Activated CD4-positive, alpha-beta T cell treated with anti-CD3 and anti-CD28 coated beads for 48 hours (primary cell): ENCODE measurements at regions not wholly inside any gene's neighbourhood (a gene's known extent, or its start where the extent isn't known, plus 50 kb on each side); places are given as distances from the start of the nearest gene placed in this dataset.

Source experiments
- DNase-seq: peaks from one replicate; pipeline ENCODE4 v3.0.0-alpha.2; 2020

DNA sequence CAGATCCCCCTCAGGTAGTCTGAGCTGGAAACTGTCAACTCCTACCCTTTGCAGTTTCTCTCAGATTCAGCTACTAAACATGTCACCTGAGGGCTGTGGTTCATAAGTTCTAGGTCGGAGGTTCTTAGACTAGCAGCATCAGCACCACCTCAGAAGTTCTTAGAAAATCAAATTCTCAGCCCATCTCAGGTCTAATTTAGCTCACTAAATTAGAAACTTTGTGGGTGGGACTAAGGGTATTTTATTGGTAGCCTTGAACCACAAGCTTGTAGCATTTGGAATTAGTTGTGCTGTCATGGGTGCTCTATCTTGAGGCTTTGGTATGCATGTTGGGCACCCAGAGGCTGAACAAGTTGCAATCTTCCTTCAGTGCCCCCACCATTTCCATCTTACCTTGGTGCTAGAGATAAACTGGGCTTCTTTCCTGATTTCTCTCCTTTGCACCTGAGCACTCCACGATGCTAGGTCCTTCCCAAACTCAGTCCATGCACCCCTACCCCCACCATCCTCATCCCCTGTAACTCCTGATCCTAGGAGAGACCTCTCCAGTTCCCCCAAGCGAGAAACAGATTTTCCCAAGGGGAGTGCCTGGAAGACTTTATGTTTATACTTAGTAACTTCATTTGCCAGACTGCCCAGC, 54.2 kb downstream of the S1PR1 start:
- DNase-seq: peak; percentile 36

DNA sequence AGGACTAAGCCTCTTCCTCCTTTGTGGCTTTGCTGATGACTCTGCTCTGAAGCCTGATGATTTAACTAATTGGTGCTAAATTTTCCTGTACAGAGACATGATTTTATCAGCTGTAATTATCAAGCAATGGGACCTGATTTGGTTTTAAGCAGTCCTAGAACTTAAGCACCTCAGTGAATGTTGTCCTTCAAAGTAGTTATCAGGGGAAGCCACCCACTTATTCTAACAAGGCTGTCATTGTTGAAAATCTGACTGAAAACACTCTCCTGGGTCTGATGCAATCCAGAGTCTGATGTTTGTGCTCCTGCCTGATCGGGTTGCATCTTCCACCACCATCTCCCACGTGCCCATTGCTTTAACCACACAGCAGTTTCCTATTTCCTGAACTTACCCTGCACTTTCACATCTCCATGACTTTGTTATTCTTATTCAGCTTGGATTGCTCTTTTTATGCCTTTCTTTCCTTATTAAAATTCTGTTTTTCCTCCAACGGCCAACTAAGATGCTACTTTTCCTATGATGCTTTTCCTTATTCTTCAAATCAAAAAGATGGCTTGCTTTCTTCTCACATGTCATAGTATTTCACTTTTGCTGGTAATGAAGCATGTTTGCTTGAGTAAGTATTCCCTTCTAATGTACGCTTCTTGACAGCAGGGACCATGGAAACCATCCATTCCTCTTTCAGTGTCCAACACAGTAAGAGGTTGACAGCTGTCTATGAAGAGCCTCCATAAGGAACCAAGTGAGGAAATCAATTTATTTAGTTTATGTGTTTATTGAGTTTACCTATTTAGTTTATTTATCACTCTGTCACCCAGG, 55.0 kb downstream of the S1PR1 start:
- DNase-seq: peak; percentile 72

DNA sequence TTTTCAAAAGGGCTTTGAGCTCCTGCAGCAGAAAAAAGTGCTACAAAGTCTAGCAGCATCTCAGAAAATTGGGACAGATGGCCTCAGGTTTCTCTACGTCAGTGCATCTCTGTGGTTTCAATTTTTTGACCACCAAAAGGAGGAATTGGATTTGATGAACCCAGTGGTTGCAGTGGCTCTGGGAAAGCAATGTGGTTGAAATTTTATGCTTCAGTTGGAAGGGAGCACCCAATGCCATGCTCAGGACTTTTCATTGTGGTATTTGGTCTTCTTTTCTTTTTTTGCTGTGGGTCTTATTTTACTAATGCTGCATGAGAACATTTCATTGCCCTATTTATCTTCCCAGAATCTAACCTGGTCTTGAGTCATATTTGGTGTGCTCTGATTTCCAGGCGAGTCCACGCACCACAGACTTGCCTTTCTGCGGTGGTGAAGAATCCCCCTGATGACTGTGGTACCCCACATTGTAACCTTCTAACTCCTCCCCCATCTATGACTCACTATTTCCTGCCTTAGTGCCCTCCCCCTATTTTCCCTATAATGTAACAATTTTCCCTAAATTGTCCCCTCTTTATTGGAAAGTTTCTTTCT, 56.7 kb downstream of the S1PR1 start:
- peak; percentile 74 for DNase-seq

DNA sequence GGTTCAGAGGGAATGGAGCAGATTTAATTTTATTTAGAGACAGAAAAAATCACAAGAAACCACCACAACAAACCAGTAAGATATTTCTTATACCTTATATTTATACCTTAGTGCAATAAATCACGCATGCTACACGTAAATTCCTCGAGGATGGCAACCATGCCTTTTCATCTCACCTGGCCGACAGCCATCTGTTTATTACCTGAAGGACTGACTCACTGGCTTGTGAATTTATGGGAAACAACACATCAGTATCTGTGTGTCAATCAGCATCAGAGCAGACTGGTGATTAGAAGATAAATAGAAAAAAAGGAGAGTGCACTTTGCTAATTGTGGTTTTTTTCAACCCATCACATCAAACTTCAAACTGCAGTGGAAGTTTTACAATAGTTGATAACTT, 58.4 kb downstream of the S1PR1 start:
- DNase-seq: no peak

DNA sequence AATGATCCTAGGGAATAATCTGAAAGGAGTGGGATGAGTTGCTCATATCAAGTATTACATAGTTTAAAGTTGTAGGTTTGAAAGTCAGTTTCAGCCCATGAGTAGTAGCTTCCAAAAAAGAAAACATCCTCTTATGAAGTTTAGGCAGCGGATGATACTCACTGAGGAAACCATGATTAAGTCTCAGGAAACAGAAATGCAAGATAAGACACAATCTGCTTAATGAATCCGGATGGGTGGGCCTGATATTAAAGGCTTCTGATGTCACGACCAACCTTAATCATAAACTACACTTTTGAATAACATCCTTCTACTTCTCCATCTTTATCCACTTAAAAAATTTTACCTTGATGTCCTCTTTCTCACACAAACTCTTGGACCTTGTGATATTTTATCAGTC, 61.8 kb downstream of the S1PR1 start:
- no peak for DNase-seq

DNA sequence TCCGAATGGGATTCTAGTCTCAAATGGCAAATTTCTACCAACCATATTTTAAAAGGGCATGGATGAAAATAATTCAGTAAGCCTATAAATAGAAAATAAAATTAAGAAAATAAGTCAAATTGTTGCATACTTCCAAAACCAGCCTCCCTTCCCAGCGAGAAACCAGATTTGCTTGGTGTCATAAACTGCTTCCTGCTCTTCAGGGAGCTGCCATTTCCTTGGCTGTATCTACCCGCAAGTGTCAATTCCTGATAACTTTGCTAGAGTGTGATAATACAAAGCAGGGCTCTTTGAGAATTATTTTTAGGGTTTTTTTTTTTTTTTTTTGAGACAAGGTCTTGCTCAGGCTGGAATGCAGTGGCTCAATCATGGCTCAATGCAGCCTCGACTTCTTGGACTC, 62.3 kb downstream of the S1PR1 start:
- DNase-seq: no peak

DNA sequence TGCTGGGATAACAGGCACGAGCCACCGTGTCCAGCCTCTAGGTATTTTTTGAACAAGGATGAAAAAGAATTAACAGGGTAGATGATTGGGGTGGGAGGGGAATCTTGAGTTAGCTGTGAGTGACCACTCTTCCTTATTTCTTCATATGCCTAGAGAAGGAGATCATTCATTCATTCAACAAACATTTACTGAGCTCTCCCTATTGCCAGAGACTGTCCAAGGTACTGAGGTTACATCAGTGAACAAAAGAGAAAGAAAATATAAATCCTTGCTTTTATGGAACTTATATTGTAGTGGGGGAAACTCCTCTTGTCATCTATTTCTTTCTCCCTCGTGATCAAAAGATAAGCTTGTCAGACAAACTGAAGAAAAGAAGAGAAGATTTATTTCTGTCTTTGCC, 62.9 kb downstream of the S1PR1 start:
- no peak for DNase-seq

DNA sequence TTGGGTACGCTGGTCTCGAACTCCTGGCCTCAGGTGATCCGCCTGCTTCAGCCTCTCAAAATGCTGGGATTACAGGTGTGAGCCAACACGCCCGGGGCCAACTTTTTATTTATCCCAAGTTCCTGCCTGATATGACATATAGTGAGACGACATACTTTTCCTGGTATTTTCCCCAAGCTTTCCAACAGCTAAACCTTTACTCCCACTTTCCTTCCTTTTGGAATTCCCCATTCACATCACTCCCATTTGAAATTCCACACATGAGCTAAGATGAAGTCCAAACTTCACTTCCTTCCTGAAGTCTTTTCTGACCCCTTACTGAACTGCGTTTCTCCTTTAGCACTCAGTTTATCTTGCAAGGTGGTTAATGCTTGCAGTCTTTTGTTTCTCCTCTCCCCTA, 64.1 kb downstream of the S1PR1 start:
- no peak for DNase-seq

DNA sequence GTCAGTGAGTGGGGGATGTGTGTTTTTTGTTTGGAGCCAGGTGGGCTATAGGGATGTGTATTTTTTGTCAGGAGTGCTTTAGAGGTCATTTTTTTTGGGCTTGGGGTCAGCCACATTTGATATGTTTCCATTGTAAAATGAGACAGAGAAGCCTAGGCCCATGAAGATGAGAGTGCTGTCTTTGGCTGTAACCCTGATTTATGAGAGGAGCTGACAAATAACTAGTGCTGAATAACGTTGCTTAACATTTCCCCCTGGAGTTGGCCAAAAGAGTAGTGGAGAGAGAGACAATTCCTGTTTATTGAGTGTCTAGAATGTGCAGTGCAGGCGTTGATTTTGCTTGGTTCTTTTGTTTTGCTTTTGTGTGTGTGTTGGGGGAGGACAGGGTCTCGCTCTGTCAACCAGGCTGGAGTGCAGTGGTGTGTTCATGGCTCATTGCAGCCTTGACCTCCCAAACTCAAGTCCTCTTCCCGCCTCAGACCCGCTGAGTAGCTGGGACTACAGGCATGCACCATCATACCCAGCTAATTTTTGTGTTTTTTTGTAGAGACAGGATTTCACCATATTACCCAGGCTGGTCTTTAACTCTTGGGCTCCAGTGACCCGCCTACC, 64.7 kb downstream of the S1PR1 start:
- no peak for DNase-seq

DNA sequence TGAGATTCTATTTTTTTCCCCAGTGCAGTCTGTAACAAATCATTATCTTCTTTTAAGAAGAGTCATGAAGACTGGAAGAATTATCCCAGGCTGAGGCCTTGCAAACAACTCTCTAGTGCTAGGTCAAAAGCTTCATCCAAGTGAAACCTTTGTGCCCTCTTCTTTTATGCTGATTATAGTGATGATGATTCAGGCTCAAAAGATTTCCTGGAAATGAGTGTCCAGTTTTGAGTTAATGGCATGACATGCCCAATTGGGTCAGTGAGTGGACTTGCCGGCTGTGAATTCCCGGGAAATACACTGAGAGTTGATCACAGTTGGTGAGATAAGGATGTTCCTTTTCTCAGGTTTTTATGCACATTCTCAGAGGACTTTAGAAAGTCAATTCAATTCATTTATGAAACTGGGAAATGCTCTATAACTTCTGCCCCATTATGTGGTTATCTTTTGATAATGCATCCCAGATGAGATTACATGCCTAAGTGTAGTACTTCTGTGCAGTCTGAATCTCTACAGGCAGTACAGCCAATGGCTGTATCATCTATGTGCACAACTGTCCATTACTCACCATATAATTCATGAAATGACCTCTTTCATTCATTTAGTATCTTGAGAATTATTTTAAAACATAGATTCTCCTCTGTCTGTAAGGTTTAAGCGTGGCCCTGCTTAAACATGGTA, 66.2 kb downstream of the S1PR1 start:
- no peak for DNase-seq

DNA sequence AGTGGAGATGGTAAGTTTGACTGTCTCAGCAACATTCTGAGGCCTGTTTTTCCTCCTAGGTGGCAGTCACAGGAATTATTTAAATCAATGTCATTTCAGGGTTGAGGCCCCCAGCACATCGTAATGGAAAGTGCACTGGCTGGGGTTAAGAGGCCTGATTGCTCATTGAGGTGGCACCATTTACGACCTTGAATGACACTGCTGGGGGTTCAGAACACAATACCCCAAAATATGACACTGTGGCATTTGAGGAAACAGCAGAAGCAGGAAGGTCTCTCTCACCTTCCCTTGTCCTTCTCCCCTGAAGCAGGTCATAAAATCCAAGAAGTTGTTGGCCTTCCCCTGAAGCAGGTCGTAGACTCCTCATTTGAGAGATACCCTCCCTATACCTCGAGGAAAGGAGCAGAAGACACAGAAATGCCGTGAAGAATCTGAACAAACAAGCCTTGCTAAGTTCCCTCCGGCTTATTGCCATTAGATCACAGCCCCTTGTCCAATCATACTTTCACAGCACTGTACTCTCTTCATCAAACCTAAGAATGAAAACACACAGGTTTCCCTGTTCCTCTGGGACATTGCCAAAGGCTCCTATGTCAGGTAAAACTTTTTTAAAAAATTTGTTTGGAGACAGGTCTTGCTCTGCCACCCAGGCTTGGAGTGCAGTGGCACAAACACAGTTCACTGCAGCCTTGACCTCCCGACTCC, 71.3 kb downstream of the S1PR1 start:
- no peak for DNase-seq

DNA sequence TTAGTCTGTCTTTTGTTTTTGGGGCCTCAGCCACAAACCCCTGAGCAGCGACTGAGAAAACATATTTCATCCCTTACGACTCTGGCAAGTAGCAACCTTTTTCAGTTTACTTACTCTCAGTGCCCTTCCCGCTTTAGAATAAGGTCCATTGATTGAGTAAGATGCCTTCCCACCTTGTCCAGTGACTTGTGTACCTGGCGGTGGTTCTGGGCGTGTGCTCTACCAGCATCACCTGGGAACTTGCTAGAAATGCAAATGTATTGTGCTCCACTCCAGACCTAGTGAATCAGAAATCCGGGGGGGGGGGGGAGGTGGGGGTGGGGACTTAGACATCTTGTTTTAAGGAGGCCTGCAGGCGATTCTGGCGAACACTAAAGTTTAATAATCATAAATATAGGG, 72.1 kb downstream of the S1PR1 start:
- DNase-seq: no peak

DNA sequence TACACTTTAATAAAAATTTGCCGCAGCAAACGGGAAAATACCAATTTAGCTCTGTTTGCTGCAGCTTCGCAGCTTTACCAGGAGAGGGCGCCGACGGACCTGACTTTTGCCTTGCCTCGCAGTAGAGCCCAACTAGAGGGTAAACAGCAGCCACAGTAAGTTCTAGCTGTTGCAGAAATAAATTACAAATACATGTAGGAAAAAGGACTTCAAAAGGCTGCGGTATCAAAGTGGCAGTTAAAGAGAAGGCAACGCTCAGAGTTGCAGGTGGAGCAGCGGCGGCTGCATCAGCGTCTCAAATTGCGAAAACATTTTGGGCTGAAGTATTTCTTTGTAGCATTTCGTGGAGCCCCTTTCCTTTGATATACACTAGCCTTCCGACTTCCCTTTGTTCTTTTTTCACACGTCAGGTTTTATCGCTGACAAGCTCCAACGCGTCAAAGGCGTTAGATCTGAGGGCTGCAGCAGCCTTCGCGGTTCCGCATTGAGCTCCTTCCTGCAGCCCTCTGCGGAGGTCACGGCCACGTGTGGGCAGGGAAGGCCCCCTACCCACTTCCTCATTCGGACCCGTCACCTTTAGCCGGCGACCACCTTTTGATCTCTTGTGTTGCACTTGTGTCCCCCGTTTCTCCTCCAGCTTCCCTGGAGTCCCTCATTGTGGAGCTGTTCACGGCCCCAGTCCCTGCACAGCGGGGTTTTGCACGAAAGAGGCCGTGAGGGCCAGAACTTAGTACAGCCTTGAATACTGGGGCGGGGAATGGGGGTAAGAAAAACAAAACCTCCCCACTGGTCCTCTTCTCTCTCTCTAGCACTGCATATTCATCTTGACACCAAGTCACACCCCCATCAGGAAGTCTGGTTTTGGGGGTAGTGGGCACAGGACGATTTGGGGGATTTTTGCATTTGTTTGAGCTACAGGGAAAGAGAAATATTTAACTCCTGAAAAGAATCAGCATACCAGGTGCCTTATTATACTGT, 72.8 kb downstream of the S1PR1 start:
- DNase-seq: peak; percentile 78

DNA sequence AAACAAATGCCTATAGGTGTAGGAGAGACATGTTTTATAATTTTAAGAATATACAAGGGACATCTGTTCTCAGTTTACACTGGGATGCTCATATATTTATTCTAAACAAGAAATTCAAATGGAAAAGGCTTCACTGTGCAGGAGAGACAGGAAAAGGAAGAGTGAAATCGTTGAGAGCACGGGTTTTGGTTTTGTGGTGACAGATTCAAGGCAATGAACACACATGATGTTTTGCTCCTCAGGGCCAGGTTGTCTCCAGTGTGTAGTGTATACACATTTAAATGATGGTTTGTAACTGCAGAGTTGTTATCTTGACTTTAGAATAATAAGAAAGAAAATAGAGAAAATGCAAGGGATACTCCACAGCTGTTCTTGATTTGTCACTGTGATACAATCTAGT, 73.7 kb downstream of the S1PR1 start:
- DNase-seq: no peak

DNA sequence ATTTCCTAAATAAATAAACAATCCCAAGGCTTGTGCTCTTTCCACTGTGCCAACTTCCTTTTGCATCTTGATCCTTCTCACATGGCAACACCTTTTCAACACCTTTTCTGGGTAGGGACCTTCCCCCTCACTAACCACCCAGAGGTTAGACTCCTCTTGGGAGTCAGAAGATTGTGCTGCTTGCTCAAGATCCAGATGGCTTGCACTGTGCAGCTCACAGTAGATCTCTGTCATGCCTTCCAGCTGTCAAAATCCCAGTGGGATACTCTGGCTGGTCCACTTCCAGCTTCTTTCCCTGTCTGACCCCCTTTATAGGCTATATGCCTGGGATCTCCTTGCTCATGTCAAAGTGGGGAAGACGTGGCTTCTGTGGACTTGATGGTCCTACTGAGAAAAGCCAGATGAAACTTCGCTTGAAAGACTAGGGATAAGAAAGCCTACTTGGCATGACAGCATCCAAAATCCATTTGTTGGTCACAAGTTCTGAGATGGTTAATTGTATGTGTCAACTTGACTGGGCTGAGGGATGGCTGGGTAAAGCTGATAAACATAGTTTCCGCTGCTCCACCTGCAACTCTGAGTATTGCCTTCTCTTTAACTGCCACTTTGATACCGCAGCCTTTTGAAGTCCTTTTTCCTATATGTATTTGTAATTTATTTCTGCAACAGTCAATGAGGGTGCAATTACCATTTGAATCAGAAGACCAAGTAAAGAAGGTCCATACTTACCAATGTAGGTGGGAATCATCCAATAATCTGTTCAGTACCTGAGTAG, 74.5 kb downstream of the S1PR1 start:
- peak; percentile 40 for DNase-seq

DNA sequence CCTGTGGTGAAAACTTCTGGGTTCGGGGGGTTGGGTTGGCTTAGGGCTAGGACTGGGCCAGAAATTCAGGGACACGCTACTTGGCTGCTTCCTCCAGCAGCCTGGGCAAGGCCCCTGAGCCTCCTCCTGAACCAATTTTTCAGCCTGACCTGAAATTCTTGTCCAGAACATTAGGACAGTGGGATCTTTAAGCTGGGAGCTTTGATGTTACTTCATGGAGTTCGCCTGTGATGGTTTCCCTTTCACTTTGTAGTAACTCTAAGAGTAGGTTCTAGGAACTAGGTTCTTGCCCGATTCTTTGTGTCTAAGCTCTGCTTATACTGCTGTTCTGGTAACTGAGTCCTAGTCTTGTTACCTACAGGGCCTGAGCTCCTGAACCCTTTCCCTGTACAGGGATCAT, 75.3 kb downstream of the S1PR1 start:
- DNase-seq: no peak

DNA sequence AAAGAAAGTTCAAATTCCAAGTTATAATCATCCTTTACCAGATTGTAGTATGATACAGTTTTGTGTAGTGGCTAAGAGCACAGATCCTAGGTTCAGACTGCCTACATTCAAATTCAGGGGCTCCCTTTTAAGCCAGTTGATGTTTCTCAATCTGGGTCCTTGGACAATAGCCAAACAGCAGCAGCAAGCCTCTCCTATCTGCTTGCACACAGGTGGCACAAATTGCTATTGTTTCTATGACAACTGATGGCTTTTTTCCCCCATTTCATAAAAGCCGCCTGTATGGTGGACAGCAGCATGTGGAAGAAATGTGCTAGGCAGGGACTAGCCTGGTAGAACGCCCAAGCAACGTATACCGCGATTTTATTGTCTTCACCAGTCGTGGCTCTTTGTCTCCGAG, 76.5 kb downstream of the S1PR1 start:
- DNase-seq: no peak

DNA sequence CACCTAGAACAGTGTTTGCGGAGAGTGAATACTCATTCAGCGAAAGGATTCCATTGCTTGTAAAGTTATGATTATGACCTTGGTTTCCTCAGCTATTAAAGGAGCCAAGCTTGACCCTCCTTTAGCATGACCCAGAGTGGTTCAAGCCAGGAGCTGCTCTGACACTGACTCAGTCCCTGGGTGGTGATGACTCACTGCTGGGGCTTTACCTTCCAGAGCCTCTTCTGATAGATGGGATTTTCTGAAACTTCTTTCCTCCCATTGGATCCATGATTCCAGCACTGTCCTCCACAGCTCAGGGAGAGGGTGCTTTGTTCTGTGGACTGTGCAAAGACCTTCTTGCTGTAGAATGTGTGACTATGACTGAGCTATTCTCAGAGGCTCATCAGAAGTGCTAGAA, 77.4 kb downstream of the S1PR1 start:
- peak; percentile 56 for DNase-seq

DNA sequence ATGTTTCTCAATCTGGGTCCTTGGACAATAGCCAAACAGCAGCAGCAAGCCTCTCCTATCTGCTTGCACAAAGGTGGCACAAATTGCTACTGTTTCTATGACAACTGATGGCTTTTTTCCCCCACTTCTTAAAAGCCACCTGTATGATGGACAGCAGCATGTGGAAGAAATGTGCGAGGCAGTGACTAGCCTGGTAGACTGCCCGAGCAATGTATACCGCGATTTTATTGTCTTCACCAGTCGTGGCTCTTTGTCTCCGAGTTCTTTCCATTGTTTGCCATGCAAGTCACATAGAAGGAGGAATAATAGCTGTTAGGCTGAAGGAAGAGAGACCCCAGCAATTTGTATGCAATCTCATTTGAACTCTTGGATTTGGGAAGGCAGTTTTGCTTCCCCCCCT, 79.4 kb downstream of the S1PR1 start:
- DNase-seq: no peak

DNA sequence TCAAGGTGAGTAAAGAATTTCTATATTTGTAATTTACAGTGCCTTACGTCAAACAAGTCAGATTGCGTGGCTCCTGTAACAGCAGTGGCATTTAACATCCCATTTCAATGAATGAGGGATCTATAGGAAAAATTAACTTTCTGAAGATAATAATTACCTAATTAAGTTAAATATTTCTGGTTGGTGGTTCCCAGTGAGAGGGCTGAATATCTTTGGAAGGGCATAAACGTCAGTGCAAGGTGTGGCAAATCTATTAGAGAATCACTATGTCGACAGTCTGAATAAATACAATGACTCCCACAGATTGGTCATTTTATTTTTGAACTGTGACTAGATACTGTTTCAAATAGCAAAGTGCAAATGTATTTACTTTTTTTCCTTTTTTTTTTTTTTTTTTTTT, 80.0 kb downstream of the S1PR1 start:
- DNase-seq: no peak

DNA sequence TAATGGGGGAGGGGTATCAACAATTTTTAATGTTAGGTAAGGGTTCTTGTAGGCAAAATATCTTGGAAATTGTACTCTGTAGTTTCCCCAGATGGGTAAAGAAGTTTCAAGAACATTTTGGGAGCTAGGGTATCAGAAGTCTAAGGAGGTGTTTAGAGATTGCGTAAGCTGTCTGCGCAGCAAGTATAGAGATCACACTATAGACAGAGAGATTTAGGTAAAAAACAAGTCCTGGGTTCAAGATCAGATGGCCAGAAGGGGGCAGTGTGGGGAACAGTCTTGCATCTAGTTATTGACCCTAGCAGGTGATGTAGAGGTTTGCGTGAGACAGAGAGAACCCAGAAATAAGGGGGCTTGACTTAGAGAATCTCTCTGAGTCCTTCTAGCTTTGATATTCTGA, 80.8 kb downstream of the S1PR1 start:
- DNase-seq: peak; percentile 36
